SKM-1 treated with dmso at 0.1 percent for 144 hours (cell line): ENCODE measurements at regions not wholly inside any gene's neighbourhood (a gene's known extent, or its start where the extent isn't known, plus 50 kb on each side); places are given as distances from the start of the nearest gene placed in this dataset.

Experiments used
- DNase-seq: peaks from one replicate; lab custom pipeline; 2025; ENCODE audit not compliant: unreplicated experiment; lab: John Stamatoyannopoulos, UW

DNA sequence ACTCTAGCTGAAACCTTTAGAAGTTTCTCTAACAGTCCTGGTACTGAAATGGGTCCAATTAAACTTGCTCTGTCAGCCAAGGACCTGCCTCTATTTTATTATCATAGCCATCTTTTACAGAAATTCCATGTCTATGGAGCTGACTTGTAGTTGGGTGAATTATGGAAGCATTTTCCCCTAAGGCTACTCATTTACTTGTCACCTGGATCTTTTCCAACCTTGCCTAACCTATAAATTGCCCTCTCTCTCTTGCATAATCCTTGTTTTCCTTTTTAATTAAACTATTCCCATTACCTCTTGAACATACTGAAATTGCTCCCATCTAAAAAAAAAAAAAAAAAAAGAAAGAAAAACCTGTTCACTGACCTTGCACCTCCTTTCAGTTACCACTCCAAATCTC, 74.6 kb upstream of the DOK6 start:
- no peak for DNase-seq

DNA sequence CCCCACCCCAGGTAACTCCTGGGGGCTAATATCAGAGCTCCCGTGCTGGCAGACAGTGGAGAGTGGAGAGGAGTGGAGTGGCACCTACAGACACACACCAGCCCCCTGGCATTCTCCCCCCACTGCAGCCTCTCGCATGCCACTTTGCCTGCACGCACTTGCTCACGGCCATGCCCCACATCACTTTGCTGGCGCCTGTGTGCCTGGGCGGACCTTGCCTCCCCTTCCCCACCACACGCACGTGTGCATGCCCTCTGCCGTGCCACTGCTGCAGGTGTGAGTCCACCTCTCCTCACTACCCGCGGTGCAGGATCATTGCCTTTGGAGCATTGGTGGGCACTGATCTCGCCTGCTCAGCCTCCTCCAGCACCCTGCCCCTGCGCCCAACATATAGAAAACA, 72.6 kb upstream of the DOK6 start:
- no peak for DNase-seq

DNA sequence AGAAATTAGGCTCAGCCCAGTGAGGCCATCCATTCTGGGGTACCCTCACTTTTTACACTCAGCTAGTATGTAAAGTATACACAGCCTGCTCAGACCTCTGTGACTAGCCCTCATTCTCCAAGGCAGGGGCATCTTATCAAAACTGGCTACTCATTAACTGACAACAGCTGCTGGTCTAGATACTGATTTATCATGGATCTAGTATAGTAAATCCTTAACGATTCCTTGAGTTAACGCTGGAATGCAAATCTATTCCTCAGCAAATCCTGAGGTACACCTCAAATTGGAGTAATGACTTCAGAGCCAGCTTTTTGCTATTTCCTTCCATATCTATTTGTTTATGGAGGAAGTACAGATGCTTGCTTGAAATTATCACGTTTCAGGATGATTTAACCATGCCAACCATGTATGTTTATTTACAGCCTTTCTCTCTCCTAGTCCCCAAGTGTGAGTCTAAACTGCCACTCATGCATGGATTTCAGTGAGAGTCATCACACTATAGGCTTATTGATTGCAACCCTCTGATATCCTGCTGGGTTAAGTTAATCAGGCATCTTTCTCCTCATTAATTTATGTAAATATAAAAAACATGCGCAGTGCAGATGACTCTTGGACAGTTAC, 70.2 kb upstream of the DOK6 start:
- DNase-seq = no peak

DNA sequence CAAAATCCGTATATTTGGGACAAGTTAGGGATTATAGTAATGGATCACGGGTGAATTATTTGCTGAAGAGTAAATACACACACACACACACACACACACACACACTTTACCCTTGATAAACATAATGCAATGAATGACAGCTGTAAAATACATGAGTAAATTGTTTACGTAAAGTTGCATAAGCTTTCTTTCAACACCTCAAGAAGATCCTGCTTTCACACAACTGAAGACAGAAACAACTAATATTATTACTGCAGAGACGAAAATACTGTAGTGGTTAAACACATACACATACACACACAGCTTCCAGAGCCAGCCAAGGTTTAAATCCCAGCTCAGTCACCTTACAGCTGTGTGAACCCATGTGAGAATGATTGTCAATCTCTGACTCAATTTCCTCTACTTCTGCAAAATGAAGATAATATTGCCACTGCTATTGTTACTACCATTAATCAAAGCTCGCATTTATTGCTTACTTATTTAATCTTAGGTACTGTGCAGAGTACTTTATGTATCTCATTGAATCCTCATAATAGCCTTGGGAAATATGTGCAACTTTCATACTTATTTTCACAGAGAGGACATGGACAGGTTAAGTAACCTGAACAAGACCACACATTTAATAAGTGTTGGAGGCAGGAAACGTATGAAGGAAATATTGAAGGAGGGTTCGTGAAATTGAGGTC, 50.6 kb upstream of the DOK6 start:
- DNase-seq = no peak
